Medulla oblongata (tissue), 1 donor: ENCODE measurements at regions not wholly inside any gene's neighbourhood (a gene's known extent, or its start where the extent isn't known, plus 50 kb on each side); places are given as distances from the start of the nearest gene placed in this dataset.

Experiments
- DNase-seq: peaks from one replicate; pipeline ENCODE4 v3.0.0-alpha.2; 2015; ENCODE audit errors: extremely low spot score

- no peak for DNase-seq
These were observed 114.5 kb upstream of the KIT start for GRCh38 chr4:54543088-54543795.

GRCh38 chr4:54545663-54546424 lies 111.9 kb upstream of the KIT start:
- DNase-seq: no peak

- no peak for DNase-seq
These were observed 110.3 kb upstream of the KIT start for GRCh38 chr4:54547299-54548097.

- DNase-seq: no peak
These were observed 109.6 kb upstream of the KIT start for GRCh38 chr4:54548098-54548620.

GRCh38 chr4:54548831-54549460 lies 108.8 kb upstream of the KIT start:
- DNase-seq: no peak

GRCh38 chr4:54550395-54551171 lies 107.2 kb upstream of the KIT start:
- no peak for DNase-seq

GRCh38 chr4:54553001-54553400 lies 104.8 kb upstream of the KIT start:
- DNase-seq: no peak

- DNase-seq: no peak
These were observed 103.3 kb upstream of the KIT start for GRCh38 chr4:54554339-54554990.

- no peak for DNase-seq
These were observed 101.7 kb upstream of the KIT start for GRCh38 chr4:54556051-54556450.

- no peak for DNase-seq
These were observed 101.2 kb upstream of the KIT start for GRCh38 chr4:54556587-54556986.

- no peak for DNase-seq
These were observed 98.7 kb upstream of the KIT start for GRCh38 chr4:54558889-54559677.

GRCh38 chr4:54560513-54560912 lies 97.2 kb upstream of the KIT start:
- no peak for DNase-seq

GRCh38 chr4:54561940-54562339 lies 95.8 kb upstream of the KIT start:
- DNase-seq: no peak

GRCh38 chr4:54566608-54567007 lies 91.1 kb upstream of the KIT start:
- DNase-seq: no peak

- no peak for DNase-seq
These were observed 90.4 kb upstream of the KIT start for GRCh38 chr4:54567327-54567726.

- no peak for DNase-seq
These were observed 89.6 kb upstream of the KIT start for GRCh38 chr4:54568184-54568583.

- DNase-seq: no peak
These were observed 86.9 kb upstream of the KIT start for GRCh38 chr4:54570822-54571221.

- DNase-seq: no peak
These were observed 86.2 kb upstream of the KIT start for GRCh38 chr4:54571293-54572151.

GRCh38 chr4:54572152-54572542 lies 85.6 kb upstream of the KIT start:
- DNase-seq: no peak
